MM.1S (cell line): ENCODE measurements at regions not wholly inside any gene's neighbourhood (a gene's known extent, or its start where the extent isn't known, plus 50 kb on each side); places are given as distances from the start of the nearest gene placed in this dataset.

Experiments
- CTCF ChIP-seq: fragments of 300-600 bp; sonication (generic); IDR thresholded peaks from 2 replicates; pipeline ENCODE4 v1.5.1; 2016; ENCODE audit warnings: antibody characterized with exemption, low read length, mixed read lengths
- EZH2 ChIP-seq: fragments of 300-600 bp; sonication (generic); optimal IDR thresholded peaks from 2 replicates; pipeline ENCODE3; 2017; ENCODE audit warnings: low read depth, mild to moderate bottlenecking, antibody characterized with exemption, low read length, mixed read lengths

GRCh38 chr10:58991856-58992255 lies 184.6 kb upstream of the PHYHIPL start:
- no peak for TF ChIP-seq CTCF
- no peak for TF ChIP-seq EZH2
